Breast epithelium (tissue), 3 donors: ENCODE measurements at regions not wholly inside any gene's neighbourhood (a gene's known extent, or its start where the extent isn't known, plus 50 kb on each side); places are given as distances from the start of the nearest gene placed in this dataset.

Experiments
- CTCF ChIP-seq, 3 donors: fragments of 450-650 bp; IDR thresholded peaks; one replicate each; pipeline ENCODE4 v1.5.1; 2016 to 2017; ENCODE audit warnings: antibody characterized with exemption in 3 of 3, mild to moderate bottlenecking in 3 of 3, moderate library complexity in 3 of 3
- POLR2A ChIP-seq: fragments of 450-650 bp; IDR thresholded peaks from one replicate; pipeline ENCODE4 v1.6.1; 2016; ENCODE audit warnings: antibody characterized with exemption, mild to moderate bottlenecking, moderate library complexity
- POLR2AphosphoS5 ChIP-seq, 3 donors: sonication (generic); formaldehyde crosslinking; IDR thresholded peaks; one replicate each; pipeline ENCODE4 v1.6.1; 2017; ENCODE audit warnings: antibody characterized with exemption in 3 of 3

GRCh38 chr4:116024954-116025708, 911.7 kb upstream of the NDST4 start:
- TF ChIP-seq CTCF (IDR thresholded peaks at IDR 0.05) (no peak), POLR2A (no peak), POLR2AphosphoS5 (IDR thresholded peaks at IDR 0.05) (no peak)
